ENCODE measurements at regions not wholly inside any gene's neighbourhood (a gene's known extent, or its start where the extent isn't known, plus 50 kb on each side); places are given as distances from the start of the nearest gene placed in this dataset.

GRCh38 chr21:16811970-16812369, 700.9 kb upstream of the CXADR start:
- DNase-seq, result no peak

GRCh38 chr21:16815243-16815642, 697.6 kb upstream of the CXADR start:
- no peak for DNase-seq

- no peak for DNase-seq
Measured at GRCh38 chr21:16821588-16821987, 691.3 kb upstream of the CXADR start.

- no peak for DNase-seq
Measured at GRCh38 chr21:16829532-16829931, 683.3 kb upstream of the CXADR start.

- peak in 2 of 3 donors; percentile 20 to 52 for DNase-seq
Measured at GRCh38 chr21:16832791-16833190, 680.1 kb upstream of the CXADR start.

- peak; percentile 41 to 72 (median 53) for DNase-seq
Measured at GRCh38 chr21:16834791-16835190, 678.1 kb upstream of the CXADR start.

GRCh38 chr21:16837321-16837720, 675.5 kb upstream of the CXADR start:
- DNase-seq, result peak in 1 of 3 donors; percentile 16

GRCh38 chr21:16837721-16838120, 675.1 kb upstream of the CXADR start:
- DNase-seq, result no peak

- DNase-seq, result peak; percentile 79 to 93 (median 88)
Measured at GRCh38 chr21:16838331-16838730, 674.5 kb upstream of the CXADR start.

GRCh38 chr21:16840538-16840937, 672.3 kb upstream of the CXADR start:
- DNase-seq, result no peak

GRCh38 chr21:16841975-16842695, 670.7 kb upstream of the CXADR start:
- DNase-seq, result peak in 2 of 3 donors; percentile 27 to 65

GRCh38 chr21:16842696-16843035, 670.2 kb upstream of the CXADR start:
- DNase-seq, result peak in 1 of 3 donors; percentile 60

- peak in 1 of 3 donors; percentile 67 for DNase-seq
Measured at GRCh38 chr21:16847211-16847610, 665.6 kb upstream of the CXADR start.

GRCh38 chr21:16851054-16851453, 661.8 kb upstream of the CXADR start:
- DNase-seq, result no peak

- no peak for DNase-seq
Measured at GRCh38 chr21:16855164-16855667, 657.6 kb upstream of the CXADR start.

- no peak for DNase-seq
Measured at GRCh38 chr21:16863362-16863905, 649.4 kb upstream of the CXADR start.

- no peak for DNase-seq
Measured at GRCh38 chr21:16863908-16864307, 648.9 kb upstream of the CXADR start.

- no peak for DNase-seq
Measured at GRCh38 chr21:16865632-16866031, 647.2 kb upstream of the CXADR start.

- DNase-seq, result no peak
Measured at GRCh38 chr21:16866851-16867250, 646.0 kb upstream of the CXADR start.

- no peak for DNase-seq
Measured at GRCh38 chr21:16870103-16870502, 642.7 kb upstream of the CXADR start.

- no peak for DNase-seq
Measured at GRCh38 chr21:16872616-16873015, 640.2 kb upstream of the CXADR start.

- peak in 1 of 3 donors; percentile 11 for DNase-seq
Measured at GRCh38 chr21:16873176-16873575, 639.7 kb upstream of the CXADR start.

GRCh38 chr21:16873596-16873995, 639.2 kb upstream of the CXADR start:
- DNase-seq, result no peak

GRCh38 chr21:16879479-16879878, 633.4 kb upstream of the CXADR start:
- no peak for DNase-seq
